HG03442 (cell line): ENCODE measurements at regions not wholly inside any gene's neighbourhood (a gene's known extent, or its start where the extent isn't known, plus 50 kb on each side); places are given as distances from the start of the nearest gene placed in this dataset.
"Not testable (repeated sequence)": the region's sequence is repeated elsewhere in the genome, so short reads cannot be mapped to it uniquely, and the experiment has no call there.

ENCODE experiments used
- ATAC-seq: cut with Tn5 transposase; IDR thresholded peaks from one replicate; pipeline ENCODE4 v1.9.1; 2021; ENCODE audit warnings: mild to moderate bottlenecking, moderate library complexity; ENCODE audit not compliant: unreplicated experiment

DNA sequence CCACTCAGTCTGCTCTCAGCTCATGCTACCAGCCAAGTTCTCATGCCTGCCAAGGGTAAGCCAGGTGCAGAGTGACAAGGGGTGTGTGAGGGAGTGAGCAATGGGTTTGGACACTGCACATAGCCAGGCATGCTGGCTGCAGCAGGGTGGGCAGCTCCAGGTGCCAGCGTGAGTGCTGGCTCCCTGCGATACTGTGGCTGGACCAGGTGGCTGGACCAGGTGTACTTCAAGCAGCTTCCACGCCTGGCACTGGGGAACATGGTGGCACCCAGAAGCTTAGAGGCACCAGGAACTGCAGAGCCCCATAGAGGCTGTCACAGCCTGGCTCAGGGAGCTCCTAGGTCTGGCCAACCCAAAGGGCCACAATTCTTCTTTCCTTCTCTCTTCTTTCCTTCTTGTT lies 234.9 kb upstream of the GIMD1 start:
- ATAC-seq, result no peak

DNA sequence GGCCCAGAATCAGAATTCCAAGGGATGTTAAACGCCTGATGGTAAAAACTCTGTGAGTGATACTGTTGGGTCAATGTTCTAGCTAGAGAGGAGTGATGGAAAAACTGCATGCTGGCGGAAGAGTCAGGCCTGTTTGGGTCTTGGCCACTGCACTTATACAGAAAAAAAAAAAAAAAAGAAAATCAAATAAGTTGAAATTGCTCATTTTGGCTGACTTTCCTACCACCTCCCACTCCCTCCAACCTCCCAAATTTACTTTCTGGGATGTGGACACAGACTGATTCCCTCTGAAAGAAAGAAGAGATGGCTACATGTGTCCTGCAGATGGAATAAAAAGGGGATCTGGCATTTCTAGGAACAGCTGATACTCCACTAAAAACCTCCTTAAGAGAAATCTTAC lies 234.1 kb upstream of the GIMD1 start:
- no peak for ATAC-seq

DNA sequence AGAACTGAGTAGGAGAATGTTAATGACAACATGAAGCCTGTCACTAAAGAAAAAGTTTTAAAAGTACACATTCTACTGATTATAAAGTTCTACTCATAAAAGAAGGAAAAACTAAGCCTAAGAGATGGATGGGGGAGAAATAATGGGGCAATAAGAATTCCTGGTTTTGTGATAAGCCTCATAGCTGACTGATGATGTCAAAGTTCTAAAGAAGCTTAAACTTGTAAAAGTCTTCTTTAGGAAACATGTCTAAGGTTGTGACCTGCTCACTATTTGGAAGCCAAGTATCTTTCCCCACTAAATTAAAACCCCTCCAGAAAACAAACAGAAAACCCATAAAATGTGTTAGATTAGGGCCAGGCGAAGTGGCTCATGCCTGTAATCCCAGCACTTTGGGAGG lies 232.9 kb upstream of the GIMD1 start:
- no peak for ATAC-seq

DNA sequence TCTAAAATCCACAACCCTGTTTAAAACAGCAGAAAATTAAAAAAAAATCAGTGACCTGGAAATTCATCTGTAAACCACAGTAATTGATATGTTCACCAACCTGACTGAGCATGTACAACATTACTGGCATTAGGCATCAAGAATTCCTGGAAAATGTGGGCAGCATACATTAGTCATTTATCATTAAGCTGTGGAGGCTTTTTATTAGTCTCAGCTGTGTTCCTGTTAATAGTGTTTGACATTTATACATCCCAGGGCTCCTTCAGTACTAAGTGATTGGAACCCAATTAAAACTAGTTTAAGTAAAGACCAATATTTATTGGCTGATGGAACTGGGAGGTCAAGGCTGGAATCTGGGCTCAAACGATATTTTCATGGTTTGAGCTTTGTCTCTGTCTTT lies 227.3 kb upstream of the GIMD1 start:
- no peak for ATAC-seq

DNA sequence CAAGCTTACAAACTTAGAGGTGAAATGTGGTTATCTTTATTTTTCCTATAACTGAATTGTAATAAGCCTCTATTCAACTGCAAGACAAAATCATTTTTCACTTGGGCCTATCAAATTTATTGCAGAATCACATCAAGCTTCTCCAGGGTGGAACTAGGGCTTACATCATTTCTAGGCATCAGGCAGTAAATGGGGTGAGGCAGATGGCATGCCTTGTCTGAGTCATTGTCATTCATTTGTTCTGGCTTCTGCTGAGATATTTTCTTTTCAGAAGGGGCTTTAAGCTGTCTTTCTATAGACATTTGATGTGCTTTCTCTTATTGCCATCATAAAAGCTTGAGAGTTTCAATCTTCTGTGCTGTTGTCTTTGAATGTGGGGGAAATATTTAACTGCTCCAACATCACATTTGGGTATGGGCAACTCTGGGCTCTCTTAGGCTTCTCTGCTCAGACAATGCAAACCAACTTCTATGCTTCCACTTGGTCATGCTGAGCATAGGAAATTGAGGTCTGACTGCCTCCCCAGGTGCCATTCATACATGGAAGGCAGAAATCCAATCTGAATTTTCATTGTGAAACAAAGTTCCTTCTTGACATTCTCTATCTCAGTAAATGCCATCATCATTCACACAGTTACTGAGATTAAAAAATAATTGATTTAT lies 225.8 kb upstream of the GIMD1 start:
- ATAC-seq, result no peak

DNA sequence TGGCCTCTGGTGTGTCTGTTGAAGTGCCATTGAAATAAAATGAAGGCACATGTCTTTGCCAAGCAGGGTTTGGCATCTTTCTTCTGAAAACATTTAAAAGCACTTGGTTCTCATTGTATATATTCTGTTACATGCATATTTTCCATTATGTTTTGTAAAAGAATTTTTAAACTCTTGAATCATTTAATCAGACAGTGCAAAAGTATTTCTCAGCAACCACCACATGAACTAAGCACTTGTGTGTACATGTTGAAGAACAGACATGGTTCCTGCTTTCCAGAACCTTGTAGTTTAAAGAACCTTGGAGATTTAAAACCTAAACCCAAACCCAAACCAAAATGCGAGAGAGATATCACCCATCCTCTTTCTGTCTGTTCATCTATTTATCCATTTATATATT lies 220.3 kb upstream of the GIMD1 start:
- ATAC-seq, result no peak

DNA sequence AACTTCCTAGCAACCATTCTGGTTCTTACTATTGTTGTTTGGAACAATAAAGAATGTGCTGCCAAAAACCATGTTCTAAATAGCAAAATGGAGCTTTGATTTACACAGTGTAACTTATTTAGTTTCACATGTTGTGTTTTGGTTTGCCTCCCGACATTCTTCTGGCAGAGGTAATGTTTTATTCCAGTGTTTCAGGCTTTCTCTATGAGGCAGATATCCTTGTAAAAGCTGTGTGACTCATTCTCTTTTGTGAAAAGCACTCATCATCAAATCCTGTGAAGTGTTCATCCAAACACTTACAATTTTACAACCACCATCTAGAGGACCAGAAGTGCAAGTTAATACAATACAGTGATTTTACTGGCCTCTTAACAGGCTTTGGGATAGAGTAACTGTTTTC lies 219.0 kb upstream of the GIMD1 start:
- no peak for ATAC-seq

DNA sequence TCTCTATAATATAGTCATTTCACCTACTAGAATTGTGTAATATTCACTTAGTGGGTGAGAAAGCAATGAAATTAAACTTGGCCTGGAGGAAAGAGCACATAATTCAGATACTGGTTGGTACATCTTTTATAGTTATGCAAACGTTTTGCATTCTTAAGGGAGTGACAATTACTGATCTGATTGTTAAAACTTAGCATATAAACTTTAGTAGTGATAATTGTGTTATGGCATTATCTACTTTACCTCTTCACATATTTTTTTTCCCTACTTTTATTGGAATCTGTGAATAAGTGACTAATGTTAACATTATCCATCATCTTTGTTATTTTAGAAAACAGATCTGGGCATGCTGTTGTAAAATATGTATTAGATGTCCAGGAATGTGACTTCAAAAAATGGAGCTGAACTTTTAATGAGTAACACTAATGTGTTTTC lies 217.4 kb upstream of the GIMD1 start:
- ATAC-seq, result no peak

DNA sequence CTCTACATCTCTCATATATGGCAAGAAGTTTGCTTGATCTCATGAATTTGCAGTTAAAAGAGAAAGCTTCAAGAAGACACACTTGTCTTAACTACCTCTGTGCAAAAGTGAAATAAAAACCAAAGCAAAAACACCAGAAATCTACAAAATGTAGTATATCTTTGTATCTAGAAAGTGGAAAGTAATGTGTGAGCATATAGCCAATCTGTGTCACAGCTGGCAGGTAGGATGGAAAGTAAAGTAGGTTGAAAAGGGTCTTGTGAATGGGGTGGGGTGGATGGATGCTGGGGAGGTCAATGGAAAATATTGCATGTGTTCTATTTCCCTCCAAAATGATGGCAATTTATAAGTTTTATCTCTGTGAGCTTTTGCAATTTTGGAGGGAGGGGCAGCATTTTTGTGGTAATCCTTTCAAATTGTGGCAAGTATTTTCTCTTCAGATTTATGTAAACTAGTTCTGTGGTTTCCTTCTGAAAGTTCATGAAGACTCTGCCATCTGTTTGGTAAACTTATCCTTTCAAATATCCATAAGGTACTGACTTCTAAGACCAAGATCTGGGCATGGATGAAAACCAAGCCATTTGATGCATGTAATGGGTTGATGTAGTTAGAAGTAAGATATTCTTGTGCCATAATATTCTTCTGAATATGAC lies 215.9 kb upstream of the GIMD1 start:
- ATAC-seq, result no peak

DNA sequence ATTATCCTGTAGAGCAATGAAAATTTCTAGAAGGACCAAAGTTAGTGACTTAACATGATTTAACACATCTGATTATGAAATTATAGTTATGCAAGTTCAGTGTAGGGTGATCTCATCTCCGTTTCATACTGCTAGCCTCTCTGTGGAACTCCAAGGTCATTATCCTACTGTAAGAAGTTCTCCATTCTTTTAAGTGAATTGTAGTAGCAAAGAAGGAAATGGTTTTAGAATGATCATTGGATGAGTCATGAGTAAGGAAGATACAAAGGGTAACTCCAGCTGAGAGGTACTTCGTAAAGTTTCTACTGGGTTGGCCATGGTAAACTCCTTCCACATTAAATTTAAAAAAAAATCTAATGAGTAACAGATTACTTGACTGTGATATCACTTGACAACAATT lies 215.0 kb upstream of the GIMD1 start:
- no peak for ATAC-seq

DNA sequence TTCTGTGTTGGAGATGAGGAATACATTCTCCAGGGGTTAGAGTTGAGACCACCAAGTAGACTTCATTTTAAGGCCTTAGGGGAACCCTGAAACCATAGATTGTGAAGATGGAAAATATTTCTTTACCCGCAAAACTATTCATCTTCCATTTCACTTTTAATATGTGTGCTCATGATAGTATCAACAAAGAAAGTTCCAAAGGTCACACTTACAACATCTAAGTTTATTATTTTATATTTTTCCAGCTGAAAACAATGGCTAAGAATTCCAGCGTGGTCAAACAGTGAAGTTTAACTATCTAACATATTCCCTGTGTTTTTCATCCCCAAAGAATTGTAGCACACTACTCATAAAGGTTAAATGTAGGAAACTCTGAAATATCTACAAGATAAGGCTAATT lies 214.5 kb upstream of the GIMD1 start:
- no peak for ATAC-seq

DNA sequence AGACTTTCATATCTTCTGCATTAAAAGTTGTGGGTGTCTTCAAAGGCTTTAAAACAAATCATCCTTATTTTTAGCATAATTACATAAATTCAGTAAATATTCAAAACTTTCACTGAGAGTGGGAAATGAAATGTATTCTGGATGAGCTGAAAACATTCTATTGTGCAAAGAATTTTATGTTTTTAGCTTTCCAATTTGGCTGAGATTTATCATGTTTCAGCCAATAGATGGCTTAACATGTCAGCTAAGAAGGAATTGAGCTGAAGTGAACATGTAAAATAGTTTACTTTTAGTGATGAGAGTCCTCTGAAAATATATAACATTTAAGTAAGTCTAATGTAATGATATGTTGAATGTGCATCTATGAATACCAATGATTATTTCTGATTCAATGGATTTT lies 213.5 kb upstream of the GIMD1 start:
- no peak for ATAC-seq

DNA sequence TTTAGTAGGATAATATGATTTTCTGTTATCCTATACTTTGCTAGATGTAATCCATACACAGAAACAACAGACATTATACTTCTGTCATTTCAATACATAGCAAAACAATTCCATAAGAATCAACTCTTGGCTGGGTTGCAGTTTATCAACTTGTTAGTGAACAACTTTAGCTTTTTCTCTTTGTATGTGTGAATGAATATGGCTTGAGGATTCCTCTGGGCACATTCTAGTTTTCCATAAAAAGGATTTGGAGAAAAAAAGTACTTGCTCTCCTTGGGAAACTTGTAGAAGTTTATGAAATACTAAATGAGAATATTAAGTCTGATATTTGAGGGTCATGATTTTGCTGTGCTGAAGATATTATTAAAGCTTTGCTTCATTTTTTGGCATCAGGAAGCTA lies 210.7 kb upstream of the GIMD1 start:
- no peak for ATAC-seq

DNA sequence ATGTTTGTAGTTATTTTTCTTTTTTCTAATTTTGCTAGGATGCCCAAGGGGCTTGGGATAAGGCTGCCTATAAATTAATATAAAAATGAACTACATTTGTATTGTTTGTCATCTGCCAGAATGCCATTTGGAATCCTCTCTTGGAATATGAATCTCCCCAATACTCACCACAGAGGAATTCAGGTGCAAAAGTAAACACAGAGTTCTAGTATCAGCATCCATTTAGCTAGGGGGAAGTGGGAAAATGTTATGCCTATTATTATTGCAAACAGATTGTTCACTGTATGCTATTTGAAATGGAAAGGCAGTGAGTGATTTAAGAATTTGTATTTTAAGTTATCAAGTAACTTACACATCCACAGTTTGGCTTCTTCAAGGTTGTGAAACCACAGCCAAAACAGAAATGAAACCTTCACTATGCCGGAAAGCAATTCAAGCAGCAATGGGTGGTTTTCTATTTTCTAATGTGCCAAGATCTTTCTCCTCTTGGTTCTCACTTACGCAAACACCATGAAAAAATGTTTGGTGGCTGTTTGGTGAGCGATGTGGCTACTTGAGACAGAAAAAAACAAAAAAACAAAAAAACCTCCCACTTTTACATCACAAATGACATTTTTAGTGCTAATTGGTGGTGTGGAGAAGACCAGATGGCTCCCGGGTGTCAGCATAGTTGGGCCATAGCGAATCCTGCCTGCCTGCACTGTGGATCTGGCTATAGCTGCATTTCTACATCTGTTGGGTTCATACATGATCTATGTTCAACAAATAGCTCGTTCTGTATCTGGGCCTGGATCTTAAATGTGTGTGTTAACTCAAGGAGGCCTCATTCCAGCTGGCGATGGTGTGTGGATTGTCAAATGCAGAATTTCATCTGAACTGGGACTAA lies 200.8 kb upstream of the GIMD1 start:
- no peak for ATAC-seq

DNA sequence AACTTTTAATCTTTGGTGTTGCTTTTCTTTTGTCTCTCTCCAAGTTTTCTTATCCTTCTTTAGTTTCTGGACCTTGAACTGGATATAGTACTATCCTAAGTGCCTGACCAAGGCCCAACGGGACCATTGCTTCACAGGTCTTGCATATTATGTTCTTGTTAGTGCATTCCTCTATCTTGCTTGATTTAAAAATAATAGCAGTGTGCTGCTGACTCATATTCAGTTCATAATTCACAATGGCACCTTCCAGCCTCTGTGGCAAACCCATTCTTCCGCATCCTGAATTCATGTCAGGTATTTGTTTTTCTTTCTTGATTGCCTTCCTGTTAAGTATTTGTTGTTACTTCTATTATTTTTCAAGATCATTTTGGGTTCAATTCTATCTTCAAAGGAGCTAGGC lies 197.1 kb upstream of the GIMD1 start:
- ATAC-seq, result no peak

DNA sequence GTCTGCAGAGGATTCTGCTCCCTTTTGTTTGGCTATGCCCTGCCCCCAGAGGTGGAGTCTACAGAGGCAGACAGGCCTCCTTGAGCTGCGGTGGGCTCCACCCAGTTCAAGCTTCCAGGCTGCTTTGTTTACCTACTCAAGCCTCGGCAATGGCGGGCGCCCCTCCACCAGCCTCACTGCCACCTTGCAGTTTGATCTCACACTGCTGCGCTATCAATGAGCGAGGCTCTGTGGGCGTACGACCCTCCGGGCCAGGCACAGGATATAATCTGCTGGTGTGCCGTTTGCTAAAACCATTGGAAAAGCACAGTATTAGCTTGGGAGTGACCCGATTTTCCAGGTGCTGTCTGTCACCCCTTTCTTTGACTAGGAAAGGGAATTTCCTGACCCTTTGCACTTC lies 195.1 kb upstream of the GIMD1 start:
- not testable (repeated sequence) for ATAC-seq

DNA sequence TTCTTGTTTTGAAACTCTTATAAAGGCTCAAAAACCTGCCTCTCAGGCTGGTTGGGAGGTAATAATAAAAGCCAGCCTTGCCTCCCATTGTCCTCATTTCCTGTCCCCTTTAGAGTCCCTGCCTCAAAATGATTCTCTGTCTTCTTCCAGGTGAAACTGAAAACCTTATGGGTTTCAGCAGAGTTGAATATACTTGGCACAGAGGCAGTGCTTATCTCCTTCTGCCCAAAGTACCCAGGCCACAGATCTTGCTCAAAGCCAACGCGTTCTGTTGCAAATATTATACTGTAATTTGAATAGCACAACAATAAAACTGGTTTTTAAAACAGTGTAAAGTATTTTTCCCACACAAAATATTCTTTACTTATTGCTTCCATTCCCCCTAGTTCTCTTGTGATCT lies 183.1 kb upstream of the GIMD1 start:
- no peak for ATAC-seq

DNA sequence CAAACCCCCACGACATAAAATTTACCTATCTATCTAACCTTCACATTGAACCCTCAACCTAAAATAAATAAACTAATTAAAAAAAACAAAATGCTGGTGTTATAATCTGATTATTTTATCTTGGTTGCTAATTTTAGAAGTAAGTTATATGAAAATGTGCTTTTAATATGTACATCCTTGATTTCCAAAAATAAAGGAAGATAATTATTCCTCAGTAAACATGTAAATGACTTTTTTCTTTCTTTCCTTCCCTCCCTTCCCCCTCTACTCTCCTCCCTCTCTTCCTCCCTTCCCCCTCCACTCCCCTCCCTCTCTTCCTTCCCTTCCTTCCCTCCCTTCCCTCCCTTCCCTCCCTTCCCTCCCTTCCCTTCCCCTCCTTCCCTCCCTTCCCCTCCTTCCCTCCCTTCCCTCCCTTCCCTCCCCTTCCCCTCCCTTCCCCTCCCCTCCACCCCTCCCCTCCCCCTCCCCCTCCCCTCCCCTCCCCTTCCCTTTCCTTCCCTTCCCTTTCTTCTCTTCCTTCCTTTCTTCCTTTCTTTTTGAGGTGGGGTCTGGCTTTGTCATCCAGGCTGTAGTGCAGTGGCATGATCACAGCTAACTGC lies 180.0 kb upstream of the GIMD1 start:
- ATAC-seq, result no peak

DNA sequence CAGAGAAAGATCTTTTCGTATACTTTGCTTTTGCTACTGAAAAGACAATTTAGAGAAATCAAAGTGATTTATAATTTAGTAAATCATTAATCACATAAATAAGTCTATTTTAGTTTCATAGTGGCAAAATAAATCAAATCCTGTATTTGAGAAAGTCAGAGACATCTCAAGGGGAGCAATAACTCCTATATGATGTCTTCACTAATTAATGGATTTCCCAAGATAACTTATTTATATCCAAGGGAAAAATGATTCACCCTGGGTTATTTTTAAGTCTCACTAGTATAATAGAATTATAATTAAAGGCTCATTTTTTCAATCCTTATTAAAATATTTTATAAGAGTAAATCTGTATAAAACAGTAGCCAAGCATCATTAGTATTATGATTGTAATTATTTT lies 177.8 kb upstream of the GIMD1 start:
- no peak for ATAC-seq

DNA sequence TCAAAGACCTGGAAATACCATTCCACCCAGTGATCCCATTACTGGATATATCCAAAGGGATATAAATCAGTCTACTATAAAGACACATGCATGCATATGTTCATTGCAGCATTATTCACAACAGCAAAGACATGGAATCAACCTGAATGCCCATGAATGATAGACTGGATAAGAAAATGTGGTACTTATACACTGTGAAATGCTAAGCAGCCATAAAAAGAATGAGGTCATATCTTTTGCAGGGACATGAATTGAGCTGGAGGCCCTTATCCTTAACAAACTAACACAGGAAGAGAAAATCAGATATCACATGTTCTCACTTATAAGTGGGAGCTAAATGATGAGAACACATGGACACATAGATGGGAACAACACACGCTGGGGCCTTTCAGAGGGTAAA lies 174.0 kb upstream of the GIMD1 start:
- ATAC-seq, result not testable (repeated sequence)

DNA sequence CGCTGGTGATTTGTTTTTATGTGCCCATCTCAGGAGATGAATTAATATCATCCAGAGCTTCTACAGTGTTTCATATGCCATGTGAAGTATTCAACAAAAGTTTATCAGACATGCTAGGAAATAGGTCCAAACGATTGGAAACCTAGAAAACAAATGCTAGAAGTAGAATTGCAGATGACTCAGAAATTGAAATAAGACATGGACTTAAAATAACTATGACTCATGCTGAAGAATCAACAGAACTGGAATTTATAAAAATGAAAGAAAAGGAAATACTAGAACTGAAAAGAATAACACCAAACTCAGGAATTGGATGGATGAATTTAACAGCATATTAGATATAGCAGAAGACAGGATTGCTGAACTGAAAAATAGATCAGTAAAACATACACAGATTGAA lies 172.7 kb upstream of the GIMD1 start:
- no peak for ATAC-seq

DNA sequence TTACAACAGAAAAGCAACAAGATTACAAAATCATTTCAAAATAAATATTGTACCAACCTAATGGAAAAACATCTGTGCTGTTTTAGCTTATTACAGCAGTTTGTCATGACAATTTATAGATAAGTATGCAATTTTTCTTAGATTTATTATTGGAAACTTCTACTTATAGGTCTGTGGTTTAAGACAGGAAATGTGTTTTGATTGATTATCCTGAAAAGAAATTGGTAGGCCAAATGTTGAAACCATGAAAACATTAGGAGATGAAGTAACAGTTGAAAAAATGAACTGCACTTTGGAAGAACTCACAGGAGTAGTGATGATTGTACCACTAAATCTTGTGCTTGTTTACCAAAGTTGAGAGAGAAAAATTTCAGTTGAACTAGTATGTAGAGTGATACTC lies 162.2 kb upstream of the GIMD1 start:
- ATAC-seq, result no peak
